ENCODE measurements at regions not wholly inside any gene's neighbourhood (a gene's known extent, or its start where the extent isn't known, plus 50 kb on each side); places are given as distances from the start of the nearest gene placed in this dataset.

DNA sequence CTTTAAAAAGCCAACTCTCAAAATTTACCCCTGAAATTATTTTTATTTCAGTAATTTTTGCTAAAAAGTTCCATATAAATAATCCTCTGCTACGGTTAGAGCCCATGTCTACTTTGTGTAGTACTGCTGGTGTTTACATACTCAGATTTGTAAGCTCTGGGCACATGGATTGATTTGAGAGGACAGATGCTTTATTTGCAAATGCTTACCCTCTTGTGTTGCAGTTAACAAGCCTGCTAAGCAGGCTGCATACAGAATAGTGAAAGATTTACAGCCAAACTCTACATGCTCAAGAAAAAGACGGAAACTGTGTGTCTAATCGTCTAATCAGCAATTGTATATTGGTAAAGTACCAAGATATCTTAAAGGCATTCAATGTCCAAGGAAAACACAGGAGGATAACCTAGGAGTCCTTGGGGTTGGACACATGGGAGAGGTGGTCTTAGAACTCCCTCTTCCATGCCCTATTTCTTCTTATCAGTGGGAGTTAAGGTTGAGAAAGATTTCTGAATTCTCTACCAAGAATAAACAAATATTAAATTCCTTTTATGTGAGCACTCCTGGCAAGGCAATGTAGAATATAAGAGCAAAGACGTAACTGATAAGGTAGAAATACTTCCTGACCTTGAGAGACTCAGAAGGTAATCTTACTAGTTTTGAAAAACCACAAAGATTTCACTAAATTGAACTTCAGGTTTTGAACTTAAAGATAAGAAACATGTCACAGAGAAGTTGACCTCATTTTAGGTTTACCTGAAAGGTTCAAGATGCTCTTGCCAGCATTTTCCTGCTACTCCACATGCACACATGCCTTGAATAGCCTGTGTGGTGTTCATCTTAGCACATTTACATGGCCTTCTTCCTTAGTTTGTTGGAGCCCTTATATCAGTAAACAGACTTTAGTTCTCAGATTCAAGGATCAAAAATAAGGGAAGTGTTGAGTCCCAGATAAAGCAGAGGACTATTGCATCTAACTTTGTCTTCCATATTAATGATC is 1216.5 kb downstream of the SORCS3 start:
- no peak for DNase-seq

- DNase-seq: no peak
These were observed 1214.7 kb downstream of the SORCS3 start for GRCh38 chr10:105855791-105856190.

DNA sequence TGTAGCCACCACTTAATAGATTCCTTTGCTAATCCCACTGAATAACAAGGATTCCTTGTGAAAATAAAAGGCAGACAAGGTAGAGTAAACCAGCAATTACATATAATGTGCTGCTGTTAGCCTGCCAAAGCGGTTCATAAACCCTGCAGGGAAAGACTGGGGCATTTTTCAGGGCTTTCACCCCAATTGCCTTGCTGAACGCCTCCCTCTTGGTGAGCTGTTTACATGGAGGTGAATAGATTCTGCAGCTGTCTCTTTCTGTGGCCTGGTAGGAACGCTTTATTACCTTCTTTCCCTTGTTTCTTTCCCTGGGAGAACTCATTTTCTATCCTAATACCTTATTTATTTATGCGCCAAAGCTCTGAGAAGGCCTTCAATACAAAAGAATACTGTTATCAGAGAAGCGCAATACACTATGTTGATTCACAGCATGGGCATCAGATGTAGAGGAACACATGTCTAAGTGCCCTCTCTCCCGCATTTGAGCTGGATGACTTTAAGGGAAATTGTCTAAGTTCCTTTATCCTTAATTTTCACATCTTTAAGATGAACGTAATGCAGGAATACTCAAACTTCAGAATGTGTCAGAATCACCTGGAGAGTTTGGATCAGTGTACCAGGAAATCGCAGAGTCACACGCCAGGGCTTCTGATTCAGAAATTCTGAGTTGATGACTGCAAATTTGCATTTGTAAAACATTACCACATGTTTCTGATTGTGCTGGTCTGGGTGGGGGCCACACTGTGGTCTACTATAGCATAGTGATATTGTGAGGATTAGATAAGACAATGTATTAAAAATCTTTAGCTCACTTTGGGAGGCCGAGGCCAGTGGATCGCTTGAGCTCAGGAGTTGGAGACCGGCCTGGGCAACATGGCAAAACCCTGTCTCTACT is 1203.8 kb downstream of the SORCS3 start:
- DNase-seq: no peak

DNA sequence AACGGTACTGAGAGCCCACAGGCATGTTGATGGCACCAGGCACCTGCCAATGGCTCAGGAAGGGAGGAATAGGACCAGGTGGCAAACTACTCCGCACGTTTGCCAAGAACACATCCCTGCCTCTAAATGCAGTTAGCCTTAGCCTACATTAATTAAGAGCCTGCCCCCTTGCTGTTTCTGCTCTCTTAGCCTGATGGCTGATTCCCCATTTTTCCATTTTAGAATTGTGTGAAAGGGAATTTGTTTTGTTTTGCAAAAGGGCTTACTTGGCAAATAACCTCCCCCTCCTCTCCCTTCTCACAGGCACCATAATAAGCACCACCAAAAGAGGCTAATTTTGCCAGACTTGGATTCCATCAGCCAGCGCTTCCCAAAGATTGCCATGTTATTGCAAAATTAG is 1203.2 kb downstream of the SORCS3 start:
- no peak for DNase-seq

DNA sequence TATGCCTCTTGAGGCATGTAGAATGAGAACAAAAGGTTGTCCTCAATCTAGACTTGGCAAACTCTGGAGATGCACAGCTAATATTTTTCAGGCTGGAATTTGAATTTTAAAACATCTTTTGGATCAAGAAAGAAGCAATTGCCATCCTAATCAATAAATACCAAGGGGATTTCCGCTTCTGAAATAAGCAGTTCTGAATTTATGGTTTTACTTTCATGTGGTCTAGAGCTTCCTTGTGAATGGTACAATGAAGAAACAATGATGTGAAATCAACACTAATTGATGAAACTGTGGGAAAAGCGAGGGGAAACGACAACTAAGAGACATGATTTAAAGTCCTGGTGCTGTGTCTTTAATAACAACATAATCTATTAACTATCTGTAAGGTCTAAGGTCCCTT is 1202.7 kb downstream of the SORCS3 start:
- no peak for DNase-seq

DNA sequence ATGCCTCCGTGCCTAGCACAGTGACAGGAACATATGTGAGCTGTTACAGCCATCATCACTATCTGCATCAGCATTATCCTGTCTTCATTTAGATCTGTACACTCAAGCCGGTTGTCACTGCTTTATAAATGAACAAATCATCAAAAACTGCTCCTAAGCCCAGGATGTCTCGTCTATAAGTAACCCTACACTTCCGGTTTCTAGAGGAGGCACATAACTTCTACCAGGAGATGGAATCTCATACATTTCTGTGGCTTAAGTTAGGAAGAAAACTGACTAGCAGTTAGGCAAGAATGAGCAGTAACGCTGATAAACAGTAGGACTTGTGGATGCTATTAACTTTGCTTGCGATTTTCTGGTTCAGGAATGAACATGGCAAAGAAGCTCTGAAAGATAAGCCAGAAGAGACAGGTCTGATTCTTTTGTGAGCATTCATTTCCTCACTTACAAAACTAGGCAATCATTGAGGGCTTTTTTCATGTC is 1199.2 kb downstream of the SORCS3 start:
- DNase-seq: no peak

DNA sequence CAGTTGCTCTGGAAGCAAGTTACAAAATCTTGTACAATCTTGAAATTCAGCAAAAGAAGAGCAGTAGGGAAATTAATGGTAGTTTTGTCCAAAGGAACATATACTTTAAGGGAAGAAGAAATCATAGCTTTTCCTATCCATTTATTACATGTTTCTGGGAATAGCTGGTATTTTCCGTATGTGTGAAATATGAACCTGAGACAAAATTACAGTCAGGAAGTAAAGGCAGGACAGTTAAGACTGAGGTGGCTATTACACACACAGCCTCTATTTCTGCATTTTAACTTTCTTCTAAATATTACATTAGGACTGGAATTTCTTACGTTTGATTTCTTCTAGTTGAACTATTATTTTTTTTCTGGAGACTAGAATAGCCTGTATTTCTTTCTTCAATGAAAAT is 1197.3 kb downstream of the SORCS3 start:
- no peak for DNase-seq

DNA sequence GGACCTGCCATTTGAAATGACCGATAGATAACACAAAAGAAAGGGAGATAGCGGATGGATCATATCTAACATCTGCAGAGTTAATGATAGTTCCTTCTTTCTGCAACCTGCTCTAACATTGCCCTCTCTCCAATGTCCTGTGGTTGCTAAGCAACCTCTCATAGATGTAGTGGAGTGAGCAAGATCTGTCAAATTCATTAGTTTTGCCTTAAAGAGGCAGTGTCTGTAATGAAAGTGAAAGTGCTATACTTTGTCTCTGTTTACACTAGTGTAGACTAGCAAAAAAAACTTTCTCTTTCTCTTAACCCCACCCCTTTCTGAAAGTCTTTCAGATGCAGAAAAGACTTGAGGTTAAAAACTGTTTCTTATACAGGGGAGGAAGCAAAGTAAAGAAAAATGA is 1196.9 kb downstream of the SORCS3 start:
- DNase-seq: no peak

- no peak for DNase-seq
These were observed 1193.4 kb downstream of the SORCS3 start for GRCh38 chr10:105834261-105835059.

DNA sequence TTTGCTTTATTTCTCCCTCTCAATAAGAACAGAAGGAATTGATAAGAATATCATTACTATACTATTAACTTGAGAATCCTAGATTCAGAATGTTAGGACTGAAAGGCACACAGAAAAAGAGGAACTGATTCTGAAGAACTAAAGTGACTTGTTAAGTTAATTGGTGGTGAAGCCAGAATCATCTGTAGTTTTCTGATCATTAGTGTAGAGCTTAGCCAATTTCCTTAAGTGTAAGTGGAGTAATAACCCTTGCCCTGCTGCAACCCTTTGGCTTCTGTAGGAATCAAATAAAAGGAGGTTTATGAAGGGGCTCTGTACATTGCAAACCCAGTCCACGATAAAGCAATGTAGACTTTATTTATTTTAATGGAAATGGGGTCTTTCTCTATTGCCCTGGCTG is 1186.0 kb downstream of the SORCS3 start:
- DNase-seq: no peak

DNA sequence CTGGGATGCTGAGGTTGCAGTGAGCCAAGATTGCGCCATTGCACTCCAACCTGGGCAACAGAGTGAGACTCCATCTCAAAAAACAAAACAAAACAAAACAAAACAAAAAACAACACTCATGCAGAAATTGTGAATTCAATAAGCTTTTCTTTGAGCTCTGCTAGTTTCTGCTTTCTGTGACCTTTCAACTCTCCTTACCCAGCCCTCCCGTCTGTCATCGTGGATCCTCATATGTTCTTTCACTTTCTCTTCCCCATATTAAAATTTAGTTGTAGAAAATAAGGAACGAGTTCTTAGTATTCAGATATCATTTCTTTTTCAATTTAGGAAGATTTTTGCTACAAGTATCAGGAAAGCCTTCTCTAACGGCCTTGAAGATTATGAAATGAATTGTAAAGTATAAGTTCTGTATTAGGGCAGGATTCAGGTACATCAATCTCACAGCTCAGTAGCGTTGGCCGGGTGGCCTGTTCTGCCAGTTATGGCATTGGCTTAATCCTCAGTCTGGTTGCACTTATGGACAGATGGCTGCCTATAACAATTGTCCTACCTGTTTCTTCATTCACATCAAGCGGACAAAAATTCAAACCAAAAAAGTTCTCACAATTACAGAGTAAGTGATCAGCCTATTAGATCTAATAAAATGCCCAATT is 1167.0 kb downstream of the SORCS3 start:
- DNase-seq: no peak

DNA sequence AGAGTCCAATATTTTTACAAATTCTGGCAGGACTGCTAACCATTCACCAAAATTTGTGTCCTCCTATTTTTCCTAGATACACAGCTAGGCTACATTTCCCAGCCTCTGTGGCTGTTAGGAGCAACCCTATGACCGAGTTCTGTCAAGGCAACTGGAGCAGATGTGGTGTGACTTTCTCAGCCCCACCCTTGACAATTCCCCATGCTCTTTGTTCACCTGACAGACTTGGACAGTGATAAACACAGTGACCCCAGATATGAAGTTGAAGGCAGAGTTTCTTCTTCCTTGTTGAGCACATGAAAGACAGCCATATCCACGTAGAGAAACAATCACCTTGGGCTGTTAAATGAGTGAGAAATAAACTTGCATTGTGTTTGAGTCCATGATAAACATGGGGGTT is 1162.1 kb downstream of the SORCS3 start:
- DNase-seq: no peak

DNA sequence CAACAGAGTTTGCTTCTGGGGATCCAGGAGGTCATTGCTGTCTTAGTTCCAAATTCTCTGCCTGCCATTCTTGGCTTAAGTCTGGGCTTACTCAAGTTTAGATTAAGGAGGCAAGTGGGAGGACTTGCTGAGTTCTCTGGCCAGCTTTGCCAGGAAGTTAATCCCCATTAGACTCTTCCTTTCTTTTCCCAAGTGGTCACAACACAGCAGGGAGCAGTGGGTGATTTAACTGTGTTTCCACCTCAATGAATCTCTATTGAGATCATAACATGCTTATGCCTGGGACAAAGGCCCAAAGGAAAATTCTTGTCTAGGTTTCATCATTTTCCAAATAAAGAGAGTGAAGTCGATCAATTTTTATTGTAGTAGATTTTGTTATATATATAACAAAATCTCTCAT is 1159.6 kb downstream of the SORCS3 start:
- DNase-seq: no peak

- DNase-seq: no peak
These were observed 1157.3 kb downstream of the SORCS3 start for GRCh38 chr10:105798328-105798889.

DNA sequence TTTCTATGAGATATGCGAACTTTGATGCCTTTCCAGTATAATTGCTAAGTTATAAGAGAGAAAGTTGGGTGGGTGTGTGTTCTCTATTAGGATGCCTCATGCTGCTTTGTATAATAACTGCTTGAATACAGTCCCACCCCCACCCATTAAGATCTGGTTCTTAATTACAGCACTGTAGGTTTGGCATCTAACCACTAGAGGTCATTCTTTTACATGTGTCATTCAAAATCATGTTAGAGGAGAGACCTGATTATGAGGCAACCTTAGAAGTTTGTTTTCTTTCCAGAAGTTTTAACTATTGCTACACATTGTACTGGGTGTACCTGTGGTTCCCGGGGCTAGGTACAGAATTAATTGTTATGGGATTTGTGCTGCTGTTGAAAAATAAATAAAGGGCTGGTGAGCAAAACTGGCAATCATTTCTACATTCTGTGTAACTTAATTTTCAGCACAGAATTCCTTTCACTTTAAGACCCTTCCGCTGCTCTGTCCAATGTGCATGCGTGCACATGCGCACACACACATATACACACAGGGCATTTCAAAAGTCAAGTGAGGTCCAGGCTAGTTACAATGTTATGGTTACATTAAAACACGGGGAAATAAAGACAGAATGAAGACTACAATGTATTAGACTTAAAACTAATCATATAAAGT is 1156.3 kb downstream of the SORCS3 start:
- DNase-seq: no peak

DNA sequence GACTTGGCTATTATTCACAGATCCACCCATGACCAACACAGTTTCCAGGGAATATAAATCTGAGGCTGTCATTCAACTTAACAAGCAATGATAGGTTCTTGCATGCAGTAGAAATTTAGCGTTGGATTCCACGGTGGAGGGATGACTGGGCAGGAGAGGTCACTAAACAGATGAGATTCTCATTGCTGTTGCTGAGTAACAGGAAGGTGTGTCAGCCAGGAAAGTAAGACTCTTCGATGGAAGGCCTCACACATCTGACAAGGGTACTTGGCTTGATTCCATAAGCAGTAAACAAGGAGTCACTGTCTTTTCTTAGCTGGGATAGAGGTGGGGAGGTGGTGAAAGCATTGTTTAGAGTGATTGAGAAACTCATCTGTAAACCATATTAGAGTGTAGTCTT is 1152.0 kb downstream of the SORCS3 start:
- DNase-seq: no peak

DNA sequence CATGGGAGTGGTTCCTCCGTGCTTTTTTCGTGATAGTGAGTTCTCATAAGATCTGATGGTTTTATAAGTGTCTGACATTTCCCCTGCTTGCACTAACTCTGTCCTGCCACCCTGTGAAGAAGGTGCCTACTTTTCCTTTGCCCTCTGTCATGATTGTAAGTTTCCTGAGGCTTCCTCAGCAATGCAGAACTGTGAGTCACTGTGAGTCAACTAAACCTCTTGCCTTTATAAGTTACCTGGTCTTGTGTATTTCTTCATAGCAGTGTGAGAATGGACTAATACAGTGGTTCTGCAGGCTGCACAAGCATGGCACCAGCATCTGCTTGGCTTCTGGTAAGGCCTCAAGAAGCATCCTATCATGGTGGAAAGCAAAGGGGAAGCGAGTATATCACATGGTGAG is 1144.6 kb downstream of the SORCS3 start:
- DNase-seq: no peak

DNA sequence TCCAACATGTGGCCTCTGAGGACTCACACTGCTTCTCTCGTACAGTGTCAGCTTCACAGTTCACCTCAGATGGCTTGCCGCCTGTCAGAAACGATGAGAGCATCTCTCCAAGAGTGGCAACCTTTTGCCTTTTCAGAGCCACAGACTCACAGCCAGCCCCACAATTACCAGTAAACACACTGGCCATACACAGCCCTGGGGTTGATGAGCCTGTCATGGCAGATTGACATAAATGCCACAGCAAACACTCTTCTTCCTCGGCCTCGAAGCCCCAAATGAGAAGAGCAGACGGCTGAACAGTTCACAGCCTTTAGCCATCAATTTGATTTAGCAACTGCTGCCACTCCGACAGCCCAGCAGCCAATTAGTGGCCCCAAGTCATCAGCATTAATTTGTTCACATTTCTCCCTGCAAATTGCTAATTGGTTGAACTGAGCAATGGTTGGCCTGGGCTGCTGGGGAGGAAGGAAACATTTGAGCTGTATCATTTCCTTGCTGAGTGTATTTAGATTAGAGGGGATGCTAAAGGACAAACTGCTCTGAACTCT is 1142.9 kb downstream of the SORCS3 start:
- DNase-seq: no peak

DNA sequence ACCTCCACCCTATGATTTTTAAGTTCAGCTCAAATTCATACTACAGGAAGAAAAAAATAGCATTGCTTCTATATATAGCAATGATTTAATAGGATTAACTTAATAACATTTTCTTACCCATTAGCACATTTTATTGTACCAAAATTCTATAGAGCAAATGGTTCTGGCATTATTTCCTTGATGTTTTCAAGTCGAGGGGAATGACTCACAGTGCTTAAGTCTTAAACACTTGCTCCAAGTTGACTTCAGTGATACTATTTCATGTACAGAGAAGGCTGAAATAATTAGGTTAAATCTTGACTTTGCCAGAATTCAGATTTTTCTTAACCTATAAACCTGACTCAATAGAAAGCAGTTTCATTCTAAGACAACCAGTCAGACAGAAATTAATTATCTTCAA is 1133.8 kb downstream of the SORCS3 start:
- DNase-seq: no peak

GRCh38 chr10:105774351-105774750 is 1133.3 kb downstream of the SORCS3 start:
- no peak for DNase-seq
